HCT116 (cell line): ENCODE measurements at regions not wholly inside any gene's neighbourhood (a gene's known extent, or its start where the extent isn't known, plus 50 kb on each side); places are given as distances from the start of the nearest gene placed in this dataset.

Experiments used
- ATAC-seq: fragments of 200-7000 bp; cut with Tn5 transposase; 2 replicates; pipeline ENCODE4 v1.9.1; 2020; ENCODE audit warnings: mild to moderate bottlenecking, moderate library complexity
- BruUV-seq: library from RNA; stranded (reverse); fragments of 400-500 nt; replicated peaks from 2 replicates; lab custom pipeline; 2021; lab: Mats Ljungman, UMichigan
- CTCF ChIA-PET: fragments of 300-600 bp; sonication (Branson Sonifier 250); formaldehyde crosslinking; loops from one replicate; lab custom pipeline; 2021; ENCODE audit warnings: antibody characterized with exemption; lab: Charles Lee
- POLR2A ChIA-PET: fragments of 300-600, 350-600 bp; sonication (Branson Sonifier 250); formaldehyde crosslinking; loops from one replicate; lab custom pipeline; 2021; ENCODE audit warnings: antibody characterized with exemption; lab: Charles Lee
- RAD21 ChIA-PET, 2 experiments: fragments of 300-600 bp; sonication (Branson Sonifier 250); formaldehyde crosslinking; loops; one replicate each; lab custom pipeline; 2023; ENCODE audit warnings: low total read pairs in 2 of 2; ENCODE audit not compliant: uncharacterized antibody in 2 of 2, unreplicated experiment in 2 of 2, low non-redundant PET in 1 of 2; lab: Charles Lee
- DNase-seq: peaks from one replicate; pipeline ENCODE4 v3.0.0-alpha.2; 2010; ENCODE audit warnings: low read depth, low spot score
- H2AFZ ChIP-seq: fragments of 200-600 bp; shearing (Covaris generic), sonication (generic); 2 replicates; pipeline ENCODE4 v1.6.1; 2017; ENCODE audit warnings: low read depth, mixed run types, mixed read lengths, antibody characterized with exemption, low read length; ENCODE audit not compliant: poor library complexity, severe bottlenecking
- H3K27ac ChIP-seq: 2 replicates; pipeline ENCODE4 v1.5.1; 2012; ENCODE audit warnings: low read depth, low read length
- H3K27me3 ChIP-seq: fragments of 200-600 bp; sonication (generic); 2 replicates; pipeline ENCODE4 v1.6.1; 2016; ENCODE audit warnings: mixed run types, low read length, mixed read lengths; ENCODE audit not compliant: insufficient read depth
- H3K36me3 ChIP-seq, 2 experiments: fragments of 200-500 bp in 1 of 2; fragments of 200-600 bp in 1 of 2; sonication (Bioruptor generic) in 1 of 2; sonication (generic) in 1 of 2; 2 replicates each; pipeline versions ENCODE4 v1.5.1 to v1.6.1; 2014 to 2016; ENCODE audit warnings: low read length in 2 of 2, inconsistent platforms in 1 of 2, mixed read lengths in 1 of 2, mixed run types in 1 of 2; ENCODE audit not compliant: insufficient read depth in 2 of 2, control insufficient read depth in 1 of 2
- H3K4me1 ChIP-seq, 2 experiments: fragments of 200-600 bp in 1 of 2; sonication (generic) in 1 of 2; 2 replicates each; pipeline versions ENCODE4 v1.5.1 to v1.6.1; 2012 to 2017; ENCODE audit warnings: low read length in 2 of 2, inconsistent platforms in 1 of 2, mild to moderate bottlenecking in 1 of 2, mixed read lengths in 1 of 2, mixed run types in 1 of 2, moderate library complexity in 1 of 2; ENCODE audit not compliant: insufficient read depth in 2 of 2, control insufficient read depth in 1 of 2
- H3K4me2 ChIP-seq: fragments of 200-600 bp; sonication (generic); 2 replicates; pipeline ENCODE4 v1.6.1; 2017; ENCODE audit warnings: mixed run types, low read length, mixed read lengths
- H3K4me3 ChIP-seq, 2 experiments: fragments of 200-600 bp in 1 of 2; sonication (generic) in 1 of 2; replicated peaks in 1 of 2; 2 replicates each; pipeline ENCODE4 v1.5.1; 2011 to 2016; ENCODE audit warnings: low read length in 2 of 2, control low read depth in 1 of 2, low read depth in 1 of 2, mild to moderate bottlenecking in 1 of 2, mixed read lengths in 1 of 2, mixed run types in 1 of 2
- H3K79me2 ChIP-seq: fragments of 200-600 bp; sonication (generic); 2 replicates; pipeline ENCODE4 v1.6.1; 2017; ENCODE audit warnings: mild to moderate bottlenecking, mixed run types, low read length, moderate library complexity, mixed read lengths; ENCODE audit not compliant: insufficient read depth
- H3K9ac ChIP-seq: fragments of 200-600 bp; sonication (generic); 2 replicates; pipeline ENCODE4 v1.6.1; 2016; ENCODE audit warnings: low read length, mixed read lengths
- H3K9me2 ChIP-seq: fragments of 200-600 bp; sonication (generic), shearing (Covaris generic); 2 replicates; pipeline ENCODE4 v1.6.1; 2017; ENCODE audit warnings: mixed run types, mild to moderate bottlenecking, moderate library complexity; ENCODE audit not compliant: insufficient read depth
- H3K9me3 ChIP-seq, 2 experiments: fragments of 200-500 bp in 1 of 2; fragments of 200-600 bp in 1 of 2; sonication (Bioruptor generic) in 1 of 2; sonication (generic) in 1 of 2; 2 replicates each; pipeline ENCODE4 v1.6.1; 2014 to 2017; ENCODE audit warnings: low read length in 2 of 2, mixed read lengths in 2 of 2, inconsistent platforms in 1 of 2, low read depth in 1 of 2, mild to moderate bottlenecking in 1 of 2, mixed run types in 1 of 2, moderate library complexity in 1 of 2; ENCODE audit not compliant: control insufficient read depth in 1 of 2, insufficient read depth in 1 of 2
- H4K20me1 ChIP-seq: fragments of 200-600 bp; sonication (generic), shearing (Covaris generic); 2 replicates; pipeline ENCODE4 v1.6.1; 2017; ENCODE audit warnings: mixed run types, mild to moderate bottlenecking, moderate library complexity; ENCODE audit not compliant: insufficient read depth
- CBX3 ChIP-seq: IDR thresholded peaks from 2 replicates; pipeline ENCODE4 v1.6.1; 2012; ENCODE audit warnings: low read depth
- CEBPB ChIP-seq: IDR thresholded peaks from 2 replicates; pipeline ENCODE4 v1.6.1; 2012; ENCODE audit warnings: low read depth
- ELF1 ChIP-seq: IDR thresholded peaks from 2 replicates; pipeline ENCODE4 v1.6.1; 2012; ENCODE audit warnings: low read depth, borderline replicate concordance
- EZH2phosphoT487 ChIP-seq: fragments of 200-600 bp; IDR thresholded peaks from 2 replicates; pipeline ENCODE4 v1.6.1; 2018; ENCODE audit warnings: antibody characterized with exemption, borderline replicate concordance
- JUND ChIP-seq: IDR thresholded peaks from 2 replicates; pipeline ENCODE4 v1.6.1; 2012
- MAX ChIP-seq: IDR thresholded peaks from 2 replicates; pipeline ENCODE4 v1.6.1; 2012
- SIN3A ChIP-seq: IDR thresholded peaks from 2 replicates; pipeline ENCODE4 v1.6.1; 2012; ENCODE audit warnings: low read depth
- SP1 ChIP-seq: IDR thresholded peaks from 2 replicates; pipeline ENCODE4 v1.6.1; 2012; ENCODE audit warnings: low read depth
- SRF ChIP-seq: IDR thresholded peaks from 2 replicates; pipeline ENCODE4 v1.6.1; 2012; ENCODE audit warnings: low read depth
- TCF7L2 ChIP-seq: IDR thresholded peaks from 2 replicates; pipeline ENCODE4 v1.7.0; 2011; ENCODE audit warnings: borderline replicate concordance, inconsistent platforms; ENCODE audit not compliant: insufficient read depth, insufficient read length; ENCODE audit errors: extremely low read depth
- YY1 ChIP-seq: IDR thresholded peaks from 2 replicates; pipeline ENCODE4 v1.6.1; 2011; ENCODE audit warnings: low read length, low read depth, moderate library complexity, mild to moderate bottlenecking; ENCODE audit not compliant: insufficient replicate concordance; ENCODE audit errors: extremely low read depth
- ZFX ChIP-seq: fragments of 450-650 bp; IDR thresholded peaks from 2 replicates; pipeline ENCODE4 v1.6.1; 2017
- intact Hi-C: fragments of 100-400 bp; cut with micrococcal nuclease; formaldehyde crosslinking; loops from 2 replicates; pipeline ENCODE4 v1.10.0; 2022
- TF ChIP-seq, protein P1 (sequence below): IDR thresholded peaks from 2 replicates; pipeline ENCODE4 v1.6.1; 2011; ENCODE audit warnings: mild to moderate bottlenecking, low read length, moderate library complexity; ENCODE audit not compliant: insufficient replicate concordance; ENCODE audit errors: extremely low read depth

DNA sequence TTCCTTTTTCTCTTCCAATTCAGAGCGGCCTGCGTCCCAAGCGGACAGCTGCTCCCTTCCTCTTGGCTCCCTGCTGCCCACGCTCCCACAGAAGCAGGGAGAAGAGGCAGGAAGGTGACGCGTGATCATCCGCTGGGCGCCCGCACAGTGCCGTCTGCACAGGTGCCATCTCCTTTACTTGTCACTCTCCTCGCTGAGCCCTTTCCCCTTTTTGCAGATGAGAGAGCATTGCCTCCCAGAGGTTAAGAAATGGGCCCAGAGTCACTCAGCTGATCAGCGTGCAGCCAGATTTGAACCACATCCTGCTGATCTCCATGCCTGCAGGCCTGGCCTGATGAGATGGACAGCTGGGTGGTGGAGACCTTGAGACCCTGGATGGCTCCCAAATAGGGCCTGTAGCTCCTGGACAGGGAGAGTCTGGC, 299.8 kb downstream of the SEC14L1 start:
- Histone ChIP-seq H3K36me3 (no peaks in the 10 kb centered on the region), H3K4me3 (no peak overlapping the region), H3K9ac (no peak overlapping the region), H3K9me3 (no peaks in the 10 kb centered on the region), H3K27ac (no peak overlapping the region), H3K79me2 (peaks cover 50% of the 10 kb centered on the region; the same call in 1 of the 2 replicates), H3K4me2 (no peak overlapping the region), H3K9me2 (no peaks in the 10 kb centered on the region), H3K4me1 (no peaks in the 10 kb centered on the region; a peak in 1 of 4 replicates), H3K27me3 (no peaks in the 10 kb centered on the region), H2AFZ (no peak overlapping the region), H4K20me1 (no peaks in the 10 kb centered on the region)
- CTCF ChIA-PET: interaction anchor here (3.1 kb wide), 1 partner anchor 11 kb away, joined by 18 read pairs; no protein-coding TSS in a partner anchor
- ATAC-seq (no peak), DNase-seq (no peak)
- BruUV-seq: no TSS peak
- POLR2A ChIA-PET: no interaction called here
- RAD21 ChIA-PET: no interaction called here
- intact Hi-C loops: no loop called here
- TF ChIP-seq YY1 (no peak), EZH2phosphoT487 (no peak), CBX3 (no peak), TCF7L2 (no peak), SRF (no peak), ELF1 (no peak), SP1 (no peak), MAX (no peak), JUND (no peak), CEBPB (no peak), ZFX (no peak), SIN3A (no peak)
- TF ChIP-seq, protein P1, sequence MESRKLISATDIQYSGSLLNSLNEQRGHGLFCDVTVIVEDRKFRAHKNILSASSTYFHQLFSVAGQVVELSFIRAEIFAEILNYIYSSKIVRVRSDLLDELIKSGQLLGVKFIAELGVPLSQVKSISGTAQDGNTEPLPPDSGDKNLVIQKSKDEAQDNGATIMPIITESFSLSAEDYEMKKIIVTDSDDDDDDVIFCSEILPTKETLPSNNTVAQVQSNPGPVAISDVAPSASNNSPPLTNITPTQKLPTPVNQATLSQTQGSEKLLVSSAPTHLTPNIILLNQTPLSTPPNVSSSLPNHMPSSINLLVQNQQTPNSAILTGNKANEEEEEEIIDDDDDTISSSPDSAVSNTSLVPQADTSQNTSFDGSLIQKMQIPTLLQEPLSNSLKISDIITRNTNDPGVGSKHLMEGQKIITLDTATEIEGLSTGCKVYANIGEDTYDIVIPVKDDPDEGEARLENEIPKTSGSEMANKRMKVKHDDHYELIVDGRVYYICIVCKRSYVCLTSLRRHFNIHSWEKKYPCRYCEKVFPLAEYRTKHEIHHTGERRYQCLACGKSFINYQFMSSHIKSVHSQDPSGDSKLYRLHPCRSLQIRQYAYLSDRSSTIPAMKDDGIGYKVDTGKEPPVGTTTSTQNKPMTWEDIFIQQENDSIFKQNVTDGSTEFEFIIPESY: no peak
